Smooth muscle cell (in vitro differentiated cells): ENCODE measurements at regions not wholly inside any gene's neighbourhood (a gene's known extent, or its start where the extent isn't known, plus 50 kb on each side); places are given as distances from the start of the nearest gene placed in this dataset.

ENCODE experiments used
- DNase-seq: peaks from one replicate; lab custom pipeline; 2025; ENCODE audit not compliant: unreplicated experiment; lab: John Stamatoyannopoulos, UW
- H2AFZ ChIP-seq: fragments of 200-600 bp; sonication (generic); 2 replicates; pipeline ENCODE4 v1.6.0; 2016; ENCODE audit warnings: antibody characterized with exemption, low read depth, mild to moderate bottlenecking
- H3F3A ChIP-seq: fragments of 200-600 bp; sonication (generic); 2 replicates; pipeline ENCODE4 v1.6.0; 2017; ENCODE audit warnings: antibody characterized with exemption, low read depth
- H3K27ac ChIP-seq: fragments of 200-600 bp; sonication (generic); 2 replicates; pipeline ENCODE4 v1.5.1; 2016; ENCODE audit warnings: low read depth, mild to moderate bottlenecking
- H3K27me3 ChIP-seq: fragments of 200-600 bp; sonication (generic); 2 replicates; pipeline ENCODE4 v1.6.1; 2016; ENCODE audit warnings: low read depth, mild to moderate bottlenecking
- H3K36me3 ChIP-seq: fragments of 200-600 bp; sonication (generic); 2 replicates; pipeline ENCODE4 v1.5.1; 2016; ENCODE audit warnings: low read depth
- H3K4me1 ChIP-seq: fragments of 200-600 bp; sonication (generic); 2 replicates; pipeline ENCODE4 v1.5.1; 2016; ENCODE audit warnings: low read depth
- H3K4me2 ChIP-seq: fragments of 200-600 bp; sonication (generic); 2 replicates; pipeline ENCODE4 v1.6.0; 2016; ENCODE audit warnings: mild to moderate bottlenecking
- H3K4me3 ChIP-seq: fragments of 200-600 bp; sonication (generic); 2 replicates; pipeline ENCODE4 v1.5.1; 2016; ENCODE audit warnings: mild to moderate bottlenecking
- H3K79me2 ChIP-seq: fragments of 200-600 bp; sonication (generic); 2 replicates; pipeline ENCODE4 v1.6.0; 2016; ENCODE audit warnings: low read depth, mild to moderate bottlenecking
- H3K9ac ChIP-seq: fragments of 200-600 bp; sonication (generic); 2 replicates; pipeline ENCODE4 v1.6.0; 2016; ENCODE audit warnings: low read depth
- H3K9me3 ChIP-seq: fragments of 200-600 bp; sonication (generic); replicated peaks from 2 replicates; pipeline ENCODE4 v1.5.1; 2016; ENCODE audit warnings: low read depth
- H4K20me1 ChIP-seq: fragments of 200-600 bp; sonication (generic); 2 replicates; pipeline ENCODE4 v1.6.0; 2016; ENCODE audit warnings: low read depth
- WGBS: methylation state at CpG from one replicate; pipeline ENCODE4 v1.1.7; 2016; ENCODE audit warnings: low lambda C conversion rate; 5-methylcytosine and 5-hydroxymethylcytosine counted together
- TF ChIP-seq, protein P1 (sequence below): fragments of 200-600 bp; sonication (generic); IDR thresholded peaks from 2 replicates; pipeline ENCODE4 v1.5.1; 2017; ENCODE audit warnings: borderline replicate concordance, mild to moderate bottlenecking, antibody characterized with exemption; ENCODE audit not compliant: insufficient read depth, poor library complexity, severe bottlenecking

- no peak overlapping the region for H3K4me3 ChIP-seq
- no peaks in the 10 kb centered on the region for H3K79me2 ChIP-seq
- no peak for DNase-seq
- H3F3A ChIP-seq: peaks cover 6% of the 10 kb centered on the region
- peak overlapping the region; percentile 66 for H3K27ac ChIP-seq
- H3K27me3 ChIP-seq: no peaks in the 10 kb centered on the region
- no peaks in the 10 kb centered on the region for H3K9me3 ChIP-seq
- H3K4me1 ChIP-seq: no peaks in the 10 kb centered on the region
- TF ChIP-seq, protein P1, sequence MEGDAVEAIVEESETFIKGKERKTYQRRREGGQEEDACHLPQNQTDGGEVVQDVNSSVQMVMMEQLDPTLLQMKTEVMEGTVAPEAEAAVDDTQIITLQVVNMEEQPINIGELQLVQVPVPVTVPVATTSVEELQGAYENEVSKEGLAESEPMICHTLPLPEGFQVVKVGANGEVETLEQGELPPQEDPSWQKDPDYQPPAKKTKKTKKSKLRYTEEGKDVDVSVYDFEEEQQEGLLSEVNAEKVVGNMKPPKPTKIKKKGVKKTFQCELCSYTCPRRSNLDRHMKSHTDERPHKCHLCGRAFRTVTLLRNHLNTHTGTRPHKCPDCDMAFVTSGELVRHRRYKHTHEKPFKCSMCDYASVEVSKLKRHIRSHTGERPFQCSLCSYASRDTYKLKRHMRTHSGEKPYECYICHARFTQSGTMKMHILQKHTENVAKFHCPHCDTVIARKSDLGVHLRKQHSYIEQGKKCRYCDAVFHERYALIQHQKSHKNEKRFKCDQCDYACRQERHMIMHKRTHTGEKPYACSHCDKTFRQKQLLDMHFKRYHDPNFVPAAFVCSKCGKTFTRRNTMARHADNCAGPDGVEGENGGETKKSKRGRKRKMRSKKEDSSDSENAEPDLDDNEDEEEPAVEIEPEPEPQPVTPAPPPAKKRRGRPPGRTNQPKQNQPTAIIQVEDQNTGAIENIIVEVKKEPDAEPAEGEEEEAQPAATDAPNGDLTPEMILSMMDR: no peak
- no peaks in the 10 kb centered on the region for H4K20me1 ChIP-seq
- H3K36me3 ChIP-seq: no peaks in the 10 kb centered on the region
- no peak overlapping the region for H3K9ac ChIP-seq
- WGBS: 42% methylated on average over 6 of the region's 6 CpGs
- peak overlapping the region; percentile 20 for H3K4me2 ChIP-seq
- H2AFZ ChIP-seq: no peak overlapping the region
These were observed 62.1 kb upstream of the NPAS2 start for GRCh38 chr2:100757621-100758394.

- Histone ChIP-seq H3K9ac (no peak overlapping the region), H3K9me3 (no peaks in the 10 kb centered on the region), H4K20me1 (no peaks in the 10 kb centered on the region), H2AFZ (no peak overlapping the region), H3K79me2 (no peaks in the 10 kb centered on the region), H3K4me3 (no peak overlapping the region), H3K4me1 (no peaks in the 10 kb centered on the region), H3K27ac (no peak overlapping the region), H3K36me3 (no peaks in the 10 kb centered on the region), H3K27me3 (no peaks in the 10 kb centered on the region), H3K4me2 (no peak overlapping the region), H3F3A (peaks cover 6% of the 10 kb centered on the region)
- TF ChIP-seq, protein P1: no peak
- WGBS: 92% methylated on average over 4 of the region's 4 CpGs
- no peak for DNase-seq
These were observed 60.0 kb upstream of the NPAS2 start for GRCh38 chr2:100759901-100760300.

GRCh38 chr2:100761365-100761764 lies 58.6 kb upstream of the NPAS2 start:
- Histone ChIP-seq H3K9ac (no peak overlapping the region), H3K27me3 (no peaks in the 10 kb centered on the region), H3K9me3 (no peaks in the 10 kb centered on the region), H2AFZ (no peak overlapping the region), H3K4me3 (no peak overlapping the region), H3K36me3 (no peaks in the 10 kb centered on the region), H3K27ac (no peak overlapping the region), H3K4me1 (no peaks in the 10 kb centered on the region), H4K20me1 (no peaks in the 10 kb centered on the region), H3K79me2 (no peaks in the 10 kb centered on the region), H3K4me2 (no peak overlapping the region), H3F3A (peaks cover 6% of the 10 kb centered on the region)
- WGBS: 94% methylated on average over 1 of the region's 1 CpG
- TF ChIP-seq, protein P1: no peak
- no peak for DNase-seq

DNA sequence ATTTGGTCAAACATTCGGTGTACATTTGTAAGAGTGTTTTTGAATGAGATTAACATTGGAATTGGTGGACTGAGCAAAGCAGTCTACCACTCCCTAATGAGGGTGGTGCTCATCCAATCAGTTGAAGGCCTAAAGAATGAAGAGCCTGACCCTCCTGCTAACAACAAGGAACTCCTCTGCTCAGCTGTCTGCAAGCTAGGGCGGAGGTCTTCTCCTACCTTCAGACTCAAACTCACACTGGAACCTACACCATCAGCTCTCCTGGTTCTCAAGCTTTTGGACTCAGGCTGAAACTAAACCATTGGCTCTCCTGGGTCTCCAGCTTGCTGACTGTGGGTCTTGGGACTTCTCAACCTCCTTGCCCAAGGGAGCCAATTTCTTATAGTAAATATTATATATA lies 55.5 kb upstream of the NPAS2 start:
- Histone ChIP-seq H4K20me1 (no peaks in the 10 kb centered on the region), H3K27ac (no peak overlapping the region), H3K4me3 (no peak overlapping the region), H3K9ac (no peak overlapping the region), H3K79me2 (no peaks in the 10 kb centered on the region), H3K9me3 (no peaks in the 10 kb centered on the region), H3K27me3 (no peaks in the 10 kb centered on the region), H3K4me1 (peaks cover 4% of the 10 kb centered on the region), H3F3A (peaks cover 4% of the 10 kb centered on the region), H3K36me3 (no peaks in the 10 kb centered on the region), H2AFZ (no peak overlapping the region), H3K4me2 (no peak overlapping the region)
- no peak for DNase-seq
- WGBS: 95% methylated on average over 2 of the region's 2 CpGs
- TF ChIP-seq, protein P1: no peak
